IMR-90 (cell line): ENCODE measurements at regions not wholly inside any gene's neighbourhood (a gene's known extent, or its start where the extent isn't known, plus 50 kb on each side); places are given as distances from the start of the nearest gene placed in this dataset.
"Not testable (repeated sequence)": the region's sequence is repeated elsewhere in the genome, so short reads cannot be mapped to it uniquely, and the experiment has no call there.

ENCODE experiments used
- ATAC-seq: fragments of 200-7000 bp; cut with Tn5 transposase; 2 replicates; pipeline ENCODE4 v1.9.1; 2020; ENCODE audit warnings: low read depth, mild to moderate bottlenecking, moderate library complexity
- BruUV-seq: library from RNA; stranded (reverse); fragments of 400-500 nt; replicated peaks from 2 replicates; lab custom pipeline; 2021; lab: Mats Ljungman, UMichigan
- CTCF ChIA-PET: fragments of 300-600 bp; formaldehyde crosslinking; extraction: SDS; loops from one replicate; lab custom pipeline; 2021; ENCODE audit warnings: antibody characterized with exemption; lab: Yijun Ruan, JAX
- POLR2A ChIA-PET: fragments of 300-600 bp; sonication (Branson Sonifier 250); formaldehyde crosslinking; loops from one replicate; lab custom pipeline; 2022; ENCODE audit warnings: antibody characterized with exemption; ENCODE audit not compliant: unreplicated experiment; lab: Charles Lee
- DNase-seq: peaks from one replicate; pipeline ENCODE4 v3.0.0; 2013
- H2AFZ ChIP-seq: replicated peaks from 2 replicates; pipeline ENCODE3; 2013; ENCODE audit warnings: low read length, mild to moderate bottlenecking; ENCODE audit not compliant: poor library complexity
- H2AK5ac ChIP-seq: 2 replicates; pipeline ENCODE4 v1.6.1; 2013; ENCODE audit warnings: low read depth, low read length, inconsistent platforms
- H2AK9ac ChIP-seq: replicated peaks from 2 replicates; pipeline ENCODE3; 2013; ENCODE audit warnings: mild to moderate bottlenecking, low read depth, low read length, moderate library complexity; ENCODE audit not compliant: poor library complexity
- H2BK120ac ChIP-seq: 2 replicates; pipeline ENCODE4 v1.6.1; 2013; ENCODE audit warnings: low read depth, low read length, inconsistent platforms
- H2BK15ac ChIP-seq: 3 replicates; pipeline ENCODE4 v1.6.1; 2013; ENCODE audit warnings: low read depth, low read length, inconsistent platforms
- H2BK20ac ChIP-seq: 2 replicates; pipeline ENCODE4 v1.6.1; 2013; ENCODE audit warnings: low read depth, mild to moderate bottlenecking, inconsistent platforms, low read length, moderate library complexity
- H2BK5ac ChIP-seq: 2 replicates; pipeline ENCODE4 v1.6.1; 2013; ENCODE audit warnings: mild to moderate bottlenecking, low read depth, low read length, inconsistent platforms; ENCODE audit not compliant: poor library complexity, severe bottlenecking
- H3K14ac ChIP-seq: replicated peaks from 2 replicates; pipeline ENCODE4 v1.6.1; 2013; ENCODE audit warnings: low read depth, low read length, inconsistent platforms
- H3K18ac ChIP-seq: 2 replicates; pipeline ENCODE4 v1.6.1; 2013; ENCODE audit warnings: low read depth, low read length, control low read depth
- H3K23ac ChIP-seq: 2 replicates; pipeline ENCODE4 v1.6.1; 2013; ENCODE audit warnings: low read depth, low read length, inconsistent platforms
- H3K27ac ChIP-seq: 2 replicates; pipeline ENCODE4 v1.5.1; 2013; ENCODE audit warnings: mild to moderate bottlenecking, control low read depth, low read length; ENCODE audit not compliant: insufficient read depth
- H3K27me3 ChIP-seq: 2 replicates; pipeline ENCODE4 v1.6.1; 2013; ENCODE audit warnings: low read length; ENCODE audit not compliant: control insufficient read depth, insufficient read depth
- H3K36me3 ChIP-seq: 2 replicates; pipeline ENCODE4 v1.6.1; 2013; ENCODE audit warnings: low read length, mixed read lengths; ENCODE audit not compliant: control insufficient read depth, insufficient read depth
- H3K4ac ChIP-seq: 2 replicates; pipeline ENCODE4 v1.6.1; 2013; ENCODE audit warnings: low read depth, low read length, inconsistent platforms
- H3K4me1 ChIP-seq: 2 replicates; pipeline ENCODE4 v1.6.1; 2013; ENCODE audit warnings: low read length, mixed read lengths; ENCODE audit not compliant: control insufficient read depth, insufficient read depth
- H3K4me2 ChIP-seq: 2 replicates; pipeline ENCODE4 v1.6.1; 2013; ENCODE audit warnings: low read depth, mild to moderate bottlenecking, control low read depth, low read length, moderate library complexity
- H3K4me3 ChIP-seq: 2 replicates; pipeline ENCODE4 v1.5.1; 2013; ENCODE audit warnings: low read depth, mild to moderate bottlenecking, control low read depth, low read length, moderate library complexity; ENCODE audit not compliant: insufficient read depth
- H3K56ac ChIP-seq: 2 replicates; pipeline ENCODE4 v1.6.1; 2013; ENCODE audit warnings: low read length, inconsistent platforms; ENCODE audit not compliant: insufficient read depth; ENCODE audit errors: extremely low read depth
- H3K79me1 ChIP-seq, 2 experiments: 2 replicates each; pipeline ENCODE4 v1.6.1; 2013; ENCODE audit warnings: low read length in 2 of 2, inconsistent platforms in 1 of 2, low read depth in 1 of 2
- H3K9ac ChIP-seq: 2 replicates; pipeline ENCODE4 v1.6.1; 2013; ENCODE audit warnings: low read depth, low read length, control low read depth
- H3K9me1 ChIP-seq: 2 replicates; pipeline ENCODE4 v1.6.1; 2013; ENCODE audit warnings: low read length, inconsistent platforms; ENCODE audit not compliant: insufficient read depth
- H3K9me3 ChIP-seq: 2 replicates; pipeline ENCODE4 v1.6.1; 2013; ENCODE audit warnings: low read length; ENCODE audit not compliant: control insufficient read depth, insufficient read depth
- H4K20me1 ChIP-seq: 2 replicates; pipeline ENCODE4 v1.6.1; 2013; ENCODE audit warnings: low read length, inconsistent platforms; ENCODE audit not compliant: insufficient read depth
- H4K5ac ChIP-seq: 2 replicates; pipeline ENCODE4 v1.6.1; 2013; ENCODE audit warnings: mild to moderate bottlenecking, low read depth, low read length, control low read depth
- H4K8ac ChIP-seq, 2 experiments: 2 replicates each; pipeline ENCODE4 v1.6.1; 2013; ENCODE audit warnings: low read depth in 2 of 2, low read length in 2 of 2, control low read depth in 1 of 2, inconsistent platforms in 1 of 2
- H4K91ac ChIP-seq: 2 replicates; pipeline ENCODE4 v1.6.1; 2013; ENCODE audit warnings: low read depth, low read length, inconsistent platforms; ENCODE audit not compliant: insufficient read depth
- BHLHE40 ChIP-seq: fragments of 150-350 bp; IDR thresholded peaks from 2 replicates; pipeline ENCODE4 v1.6.1; 2016; ENCODE audit warnings: mild to moderate bottlenecking, low read depth, low read length
- CEBPB ChIP-seq: IDR thresholded peaks from 2 replicates; pipeline ENCODE4 v1.6.1; 2012; ENCODE audit warnings: low read depth, low read length, improper control_type of control experiment
- CHD1 ChIP-seq: IDR thresholded peaks from 2 replicates; pipeline ENCODE4 v1.6.1; 2012; ENCODE audit warnings: low read depth, low read length, improper control_type of control experiment
- POLR2A ChIP-seq: IDR thresholded peaks from 2 replicates; pipeline ENCODE4 v1.6.1; 2012; ENCODE audit warnings: mild to moderate bottlenecking, low read depth, low read length
- RAD21 ChIP-seq: IDR thresholded peaks from 2 replicates; pipeline ENCODE4 v1.6.1; 2012; ENCODE audit warnings: low read length, improper control_type of control experiment
- RCOR1 ChIP-seq: IDR thresholded peaks from 2 replicates; pipeline ENCODE4 v1.6.1; 2012; ENCODE audit warnings: mild to moderate bottlenecking, low read length, improper control_type of control experiment; ENCODE audit not compliant: insufficient replicate concordance
- RFX5 ChIP-seq: IDR thresholded peaks from 2 replicates; pipeline ENCODE4 v1.8.0; 2012; ENCODE audit warnings: low read depth, mild to moderate bottlenecking, low read length, moderate library complexity
- SMC3 ChIP-seq: fragments of 150-350 bp; IDR thresholded peaks from 2 replicates; pipeline ENCODE4 v1.6.1; 2016; ENCODE audit warnings: low read depth, mild to moderate bottlenecking, antibody characterized with exemption, low read length, moderate library complexity
- WGBS, 2 experiments: methylation state at CpG; one replicate each; pipeline versions ENCODE4 v1.1.5 to v1.1.7; 2013; ENCODE audit warnings: missing lambda C conversion rate in 2 of 2; ENCODE audit not compliant: insufficient read length in 1 of 2; ENCODE audit errors: extremely low coverage in 2 of 2; 5-methylcytosine and 5-hydroxymethylcytosine counted together
- dilution Hi-C: fragments of 300-500 bp; cut with HindIII; formaldehyde crosslinking; loops from one replicate; pipeline ENCODE4 v1.14.3; 2018; ENCODE audit warnings: low sequenced_read_pairs; ENCODE audit not compliant: unreplicated experiment
- in situ Hi-C: fragments of 300-500 bp; cut with MboI; formaldehyde crosslinking; loops from 3 replicates; pipeline ENCODE4 v1.14.3; 2019; ENCODE audit warnings: low sequenced_read_pairs, inconsistent platforms, mixed read lengths
- intact Hi-C: fragments of 100-400 bp; cut with micrococcal nuclease; formaldehyde crosslinking; loops from 2 replicates; pipeline ENCODE4 v1.10.0; 2022

- H3K9me1 ChIP-seq, result no peaks in the 10 kb centered on the region
- H3K14ac ChIP-seq, result no peak overlapping the region
- TF ChIP-seq RFX5, result no peak
- no peak for TF ChIP-seq CEBPB
- no peak for TF ChIP-seq BHLHE40
- no peak for TF ChIP-seq SMC3
- TF ChIP-seq RAD21, result no peak
- TF ChIP-seq CHD1, result no peak
- TF ChIP-seq POLR2A, result no peak
- TF ChIP-seq RCOR1, result no peak
- no peak overlapping the region for H4K91ac ChIP-seq
- H3K27me3 ChIP-seq, result no peaks in the 10 kb centered on the region
- H3K23ac ChIP-seq, result no peak overlapping the region
- ATAC-seq (no peak), DNase-seq (no peak)
- CTCF ChIA-PET, result no interaction called here
- H3K18ac ChIP-seq, result no peak overlapping the region
- H3K4me3 ChIP-seq, result no peak overlapping the region
- no peak overlapping the region for H2AK9ac ChIP-seq
- H4K8ac ChIP-seq, result no peak overlapping the region
- H3K4me1 ChIP-seq, result no peaks in the 10 kb centered on the region
- dilution Hi-C loops, result no loop called here
- no peak overlapping the region for H2BK20ac ChIP-seq
- H4K5ac ChIP-seq, result no peak overlapping the region
- 69% methylated on average over 5 of the region's 10 CpGs; no CpG with 5 or more reads in 1 of the 2 experiments for WGBS, 2 experiments
- H3K4ac ChIP-seq, result no peak overlapping the region
- H3K27ac ChIP-seq, result no peak overlapping the region
- no peaks in the 10 kb centered on the region for H4K20me1 ChIP-seq
- no TSS peak for BruUV-seq
- H2BK120ac ChIP-seq, result no peak overlapping the region
- H3K56ac ChIP-seq, result no peak overlapping the region
- in situ Hi-C loops, result no loop called here
- no peak overlapping the region for H3K4me2 ChIP-seq
- no peaks in the 10 kb centered on the region for H3K36me3 ChIP-seq
- intact Hi-C loops, result no loop called here
- H2AFZ ChIP-seq, result no peak overlapping the region
- H3K9ac ChIP-seq, result no peak overlapping the region
- no peak overlapping the region for H2AK5ac ChIP-seq
- H3K79me1 ChIP-seq, result no peaks in the 10 kb centered on the region
- no peak overlapping the region for H2BK5ac ChIP-seq
- no peak overlapping the region for H2BK15ac ChIP-seq
- POLR2A ChIA-PET, result no interaction called here
- H3K9me3 ChIP-seq, result peaks cover 16% of the 10 kb centered on the region
Measured at GRCh38 chr14:104481323-104481722, 98.2 kb upstream of the C14orf180 start.

GRCh38 chr14:104482017-104482416 lies 97.5 kb upstream of the C14orf180 start:
- H3K9me3 ChIP-seq, result peaks cover 15% of the 10 kb centered on the region
- H3K14ac ChIP-seq, H3K56ac ChIP-seq, H3K4me2 ChIP-seq, H2BK15ac ChIP-seq, H3K27me3 ChIP-seq, H2AK5ac ChIP-seq, H3K9me1 ChIP-seq, H3K27ac ChIP-seq, H2BK5ac ChIP-seq, POLR2A ChIA-PET, H3K4me3 ChIP-seq, dilution Hi-C loops, H4K20me1 ChIP-seq, H2AK9ac ChIP-seq, CTCF ChIA-PET, H3K4me1 ChIP-seq, intact Hi-C loops, H2BK20ac ChIP-seq, H4K8ac ChIP-seq, H3K18ac ChIP-seq, ATAC-seq, H2AFZ ChIP-seq, H2BK120ac ChIP-seq, H3K4ac ChIP-seq, H4K91ac ChIP-seq, H3K79me1 ChIP-seq, H4K5ac ChIP-seq, H3K23ac ChIP-seq, H3K9ac ChIP-seq, DNase-seq, BruUV-seq, H3K36me3 ChIP-seq, in situ Hi-C loops: not testable (repeated sequence)
- WGBS, 2 experiments, result 17% methylated on average over 1 of the region's 9 CpGs; no CpG with 5 or more reads in 1 of the 2 experiments
